Body of pancreas (tissue), 4 donors: ENCODE measurements at regions not wholly inside any gene's neighbourhood (a gene's known extent, or its start where the extent isn't known, plus 50 kb on each side); places are given as distances from the start of the nearest gene placed in this dataset.

Experiments used
- CTCF ChIP-seq, 7 experiments: fragments of 450-650 bp in 4 of 7; fragments of 200-600 bp in 3 of 7; sonication (generic) in 3 of 7; IDR thresholded peaks; one replicate each; pipeline ENCODE4 v1.5.1; 2016 to 2019; ENCODE audit warnings: antibody characterized with exemption in 7 of 7
- POLR2A ChIP-seq, 3 donors: fragments of 450-650 bp; IDR thresholded peaks; one replicate each; pipeline ENCODE4 v1.6.1; 2016; ENCODE audit warnings: antibody characterized with exemption in 3 of 3, mild to moderate bottlenecking in 2 of 3

- no peak for TF ChIP-seq CTCF (IDR thresholded peaks at IDR 0.05)
- no peak for TF ChIP-seq POLR2A (IDR thresholded peaks at IDR 0.05)
Measured at GRCh38 chr1:217039926-217040325, 316.7 kb upstream of the ESRRG start.
